GM18858 (cell line): ENCODE measurements at regions not wholly inside any gene's neighbourhood (a gene's known extent, or its start where the extent isn't known, plus 50 kb on each side); places are given as distances from the start of the nearest gene placed in this dataset.

Source experiments
- ATAC-seq: cut with Tn5 transposase; IDR thresholded peaks from one replicate; pipeline ENCODE4 v1.9.1; 2021; ENCODE audit not compliant: unreplicated experiment

- ATAC-seq = no peak
Measured at GRCh38 chr2:7209757-7210555, 292.7 kb downstream of the RNF144A start.

GRCh38 chr2:7210712-7211111, 293.5 kb downstream of the RNF144A start:
- no peak for ATAC-seq

- ATAC-seq = no peak
Measured at GRCh38 chr2:7225848-7226247, 308.6 kb downstream of the RNF144A start.

- no peak for ATAC-seq
Measured at GRCh38 chr2:7226501-7226900, 309.3 kb downstream of the RNF144A start.

- no peak for ATAC-seq
Measured at GRCh38 chr2:7233126-7233525, 315.9 kb downstream of the RNF144A start.

GRCh38 chr2:7237466-7237865, 320.3 kb downstream of the RNF144A start:
- ATAC-seq = no peak

- no peak for ATAC-seq
Measured at GRCh38 chr2:7239078-7239477, 321.9 kb downstream of the RNF144A start.

GRCh38 chr2:7241041-7241745, 324.0 kb downstream of the RNF144A start:
- ATAC-seq = no peak

- ATAC-seq = no peak
Measured at GRCh38 chr2:7242189-7242867, 325.1 kb downstream of the RNF144A start.

GRCh38 chr2:7243276-7243675, 326.1 kb downstream of the RNF144A start:
- no peak for ATAC-seq

GRCh38 chr2:7256377-7256776, 339.2 kb downstream of the RNF144A start:
- no peak for ATAC-seq

GRCh38 chr2:7262727-7263126, 345.5 kb downstream of the RNF144A start:
- ATAC-seq = no peak

- ATAC-seq = no peak
Measured at GRCh38 chr2:7264791-7265190, 347.6 kb downstream of the RNF144A start.

- ATAC-seq = no peak
Measured at GRCh38 chr2:7265286-7265685, 348.1 kb downstream of the RNF144A start.

- ATAC-seq = no peak
Measured at GRCh38 chr2:7269106-7269643, 352.0 kb downstream of the RNF144A start.

- no peak for ATAC-seq
Measured at GRCh38 chr2:7270011-7270431, 352.8 kb downstream of the RNF144A start.

GRCh38 chr2:7272210-7272609, 355.0 kb downstream of the RNF144A start:
- no peak for ATAC-seq

- no peak for ATAC-seq
Measured at GRCh38 chr2:7278984-7279383, 361.8 kb downstream of the RNF144A start.

GRCh38 chr2:7279421-7279949, 362.3 kb downstream of the RNF144A start:
- ATAC-seq = no peak

- ATAC-seq = peak; percentile 46
Measured at GRCh38 chr2:7280790-7281189, 363.6 kb downstream of the RNF144A start.
